ENCODE measurements at regions not wholly inside any gene's neighbourhood (a gene's known extent, or its start where the extent isn't known, plus 50 kb on each side); places are given as distances from the start of the nearest gene placed in this dataset.
"Not testable (repeated sequence)": the region's sequence is repeated elsewhere in the genome, so short reads cannot be mapped to it uniquely, and the experiment has no call there.

- Histone ChIP-seq H3K27me3 (no peaks in the 10 kb centered on the region), H3K9me3 (no peaks in the 10 kb centered on the region), H3K4me3 (no peak overlapping the region), H3K27ac (no peak overlapping the region), H3K36me3 (replicated peaks in 1 of 2; ENCODE audit: insufficient read depth in 1 of 2, low read depth in 2 of 2) (no peaks in the 10 kb centered on the region), H3K4me1 (no peaks in the 10 kb centered on the region)
- TF ChIP-seq CTCF (IDR thresholded peaks at IDR 0.05): no peak
- TF ChIP-seq POLR2A (IDR thresholded peaks at IDR 0.05): no peak
- ATAC-seq (no peak), DNase-seq (no peak)
- intact Hi-C loops (cut with DNase I): no loop called here
- 82 to 86% methylated on average over 5 of the region's 5 CpGs for WGBS, 2 donors
Observed at GRCh38 chr3:174581558-174581957, 277.6 kb upstream of the NAALADL2 start.

DNA sequence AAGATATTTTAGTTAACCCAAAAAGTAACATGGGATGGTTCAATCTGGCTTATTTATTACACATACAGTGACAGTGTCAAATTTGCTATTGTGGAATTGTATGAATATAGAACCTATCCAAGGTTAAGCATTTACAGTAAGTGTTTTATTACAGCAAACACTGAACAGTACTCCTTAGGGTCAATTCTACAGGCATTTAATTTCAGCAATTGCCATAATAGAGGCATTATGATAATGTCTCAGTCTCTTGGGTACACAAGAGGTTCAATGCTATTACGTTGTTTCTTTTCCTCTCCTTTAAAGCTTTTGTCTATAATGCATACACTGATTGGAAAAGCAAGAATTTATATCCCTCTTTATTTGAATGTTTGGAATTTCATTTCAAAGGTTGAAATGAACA lies 275.7 kb upstream of the NAALADL2 start:
- Histone ChIP-seq H3K36me3 (replicated peaks in 1 of 2; ENCODE audit: insufficient read depth in 1 of 2, low read depth in 2 of 2) (no peaks in the 10 kb centered on the region), H3K4me3 (no peak overlapping the region), H3K27me3 (no peaks in the 10 kb centered on the region), H3K27ac (no peak overlapping the region), H3K4me1 (no peaks in the 10 kb centered on the region), H3K9me3 (no peaks in the 10 kb centered on the region)
- 67 to 76% methylated on average over 1 of the region's 1 CpG for WGBS, 2 donors
- TF ChIP-seq CTCF (IDR thresholded peaks at IDR 0.05) (no peak), POLR2A (IDR thresholded peaks at IDR 0.05) (no peak)
- intact Hi-C loops (cut with DNase I): no loop called here
- DNase-seq (no peak), ATAC-seq (no peak)

DNA sequence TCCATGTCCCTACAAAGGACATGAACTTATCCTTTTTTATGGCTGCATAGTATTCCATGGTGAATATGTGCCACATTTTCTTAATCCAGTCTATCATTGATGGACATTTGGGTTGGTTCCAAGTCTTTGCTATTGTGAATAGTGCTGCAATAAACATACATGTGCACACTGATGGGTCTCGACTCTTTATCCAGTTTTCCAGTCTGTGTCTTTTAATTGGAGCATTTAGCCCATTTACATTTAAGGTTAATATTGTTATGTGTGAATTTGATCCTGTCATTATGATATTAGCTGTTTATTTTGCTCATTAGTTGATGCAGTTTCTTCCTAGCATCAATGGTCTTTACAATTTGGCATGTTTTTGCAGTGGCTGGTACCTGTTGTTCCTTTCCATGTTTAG lies 272.0 kb upstream of the NAALADL2 start:
- intact Hi-C loops (cut with DNase I); H3K4me1 ChIP-seq; H3K27ac ChIP-seq; H3K4me3 ChIP-seq; ATAC-seq; H3K9me3 ChIP-seq; H3K36me3 ChIP-seq (replicated peaks in 1 of 2; ENCODE audit: insufficient read depth in 1 of 2, low read depth in 2 of 2); DNase-seq; H3K27me3 ChIP-seq: not testable (repeated sequence)
- WGBS, 2 donors: 88 to 96% methylated on average over 1 of the region's 1 CpG

DNA sequence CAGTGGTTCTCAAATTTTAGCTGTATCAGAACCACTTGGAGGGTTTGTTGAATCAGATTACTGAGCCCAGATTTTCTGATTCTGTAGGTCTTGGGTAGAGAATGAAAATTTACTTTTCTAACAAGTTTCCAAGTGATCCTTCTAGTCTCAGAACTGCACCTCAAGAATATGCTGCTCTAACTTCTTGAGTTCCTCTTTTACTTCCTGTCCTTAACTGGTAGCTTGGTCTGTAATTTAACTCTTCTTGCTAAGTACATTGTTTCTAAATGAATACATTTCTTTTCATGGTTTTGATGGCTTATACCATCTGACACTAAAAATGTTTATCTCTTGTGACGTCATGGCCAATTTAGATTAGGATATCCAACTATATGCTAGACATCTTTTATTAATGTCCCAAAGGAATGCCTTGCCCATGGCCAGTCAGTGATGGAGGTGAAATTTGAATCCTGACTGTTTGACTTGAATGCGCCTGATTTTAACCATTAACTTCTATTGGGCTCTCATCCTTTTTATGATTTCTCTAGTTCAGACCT lies 262.6 kb upstream of the NAALADL2 start:
- Histone ChIP-seq H3K36me3 (replicated peaks in 1 of 2; ENCODE audit: insufficient read depth in 1 of 2, low read depth in 2 of 2) (no peaks in the 10 kb centered on the region), H3K27ac (no peak overlapping the region), H3K27me3 (no peaks in the 10 kb centered on the region), H3K4me1 (no peaks in the 10 kb centered on the region), H3K4me3 (no peak overlapping the region), H3K9me3 (no peaks in the 10 kb centered on the region)
- TF ChIP-seq CTCF (IDR thresholded peaks at IDR 0.05): no peak
- TF ChIP-seq POLR2A (IDR thresholded peaks at IDR 0.05): no peak
- no peak for DNase-seq
- intact Hi-C loops (cut with DNase I): no loop called here
- ATAC-seq: no peak
- WGBS, 2 donors: 53 to 85% methylated on average over 2 of the region's 2 CpGs

DNA sequence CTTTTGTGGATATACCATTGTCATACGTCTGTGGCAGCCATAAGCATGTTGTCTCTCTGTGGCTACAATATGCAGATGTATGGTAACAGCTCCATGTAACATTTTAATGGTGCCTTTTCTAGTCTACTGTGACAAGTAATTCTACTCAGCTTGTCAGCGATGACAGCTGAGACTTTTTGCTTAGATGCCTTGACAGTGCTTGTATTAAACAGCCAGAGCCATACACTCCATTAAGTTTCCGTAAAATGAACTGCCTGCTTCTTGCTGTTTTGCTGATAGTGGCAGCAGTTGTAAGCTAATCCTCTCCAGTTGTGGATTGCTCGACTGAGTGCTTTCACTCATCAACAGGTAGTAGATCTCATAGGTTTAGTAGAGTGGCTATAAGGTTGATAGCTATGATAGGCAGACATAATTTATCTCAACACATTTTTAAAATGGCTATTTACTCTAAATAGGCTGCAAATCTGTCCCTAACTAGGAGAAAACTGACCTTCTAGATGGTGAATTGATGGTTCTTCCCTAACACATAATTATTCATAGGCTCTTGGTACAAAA lies 260.2 kb upstream of the NAALADL2 start:
- no peak for ATAC-seq
- no peaks in the 10 kb centered on the region for H3K4me1 ChIP-seq
- intact Hi-C loops (cut with DNase I): no loop called here
- H3K4me3 ChIP-seq: no peak overlapping the region
- no peaks in the 10 kb centered on the region for H3K27me3 ChIP-seq
- no peaks in the 10 kb centered on the region for H3K36me3 ChIP-seq (replicated peaks in 1 of 2; ENCODE audit: insufficient read depth in 1 of 2, low read depth in 2 of 2)
- TF ChIP-seq POLR2A (IDR thresholded peaks at IDR 0.05) (no peak), CTCF (IDR thresholded peaks at IDR 0.05) (no peak)
- no peak overlapping the region for H3K27ac ChIP-seq
- DNase-seq: no peak
- WGBS, 2 donors: 62 to 76% methylated on average over 4 of the region's 4 CpGs
- no peaks in the 10 kb centered on the region for H3K9me3 ChIP-seq

All from body of pancreas (tissue), 4 donors.